ENCODE measurements at regions not wholly inside any gene's neighbourhood (a gene's known extent, or its start where the extent isn't known, plus 50 kb on each side); places are given as distances from the start of the nearest gene placed in this dataset.

GRCh38 chr16:75805946-75806345 is 79.7 kb upstream of the CPHXL start:
- no peaks in the 10 kb centered on the region for H3K4me1 Mint-ChIP-seq
- TF ChIP-seq CTCF (IDR thresholded peaks at IDR 0.05; ENCODE audit: unreplicated experiment) = no peak
- peaks cover 20% of the 10 kb centered on the region for H3K27me3 Mint-ChIP-seq (ENCODE audit: low read depth)
- no peak for DNase-seq (ENCODE audit: low spot score in 2 of 2, unreplicated experiment in 2 of 2)
- H3K27ac Mint-ChIP-seq = no peak overlapping the region
- H3K9me3 Mint-ChIP-seq = no peaks in the 10 kb centered on the region
- no peak overlapping the region for H3K4me3 Mint-ChIP-seq
- no peaks in the 10 kb centered on the region for H3K36me3 Mint-ChIP-seq

GRCh38 chr16:75806487-75806886 is 80.2 kb upstream of the CPHXL start:
- no peaks in the 10 kb centered on the region for H3K9me3 Mint-ChIP-seq
- no peaks in the 10 kb centered on the region for H3K36me3 Mint-ChIP-seq
- H3K4me3 Mint-ChIP-seq = no peak overlapping the region
- TF ChIP-seq CTCF (IDR thresholded peaks at IDR 0.05; ENCODE audit: unreplicated experiment) = no peak
- DNase-seq (ENCODE audit: low spot score in 2 of 2, unreplicated experiment in 2 of 2) = no peak
- H3K27me3 Mint-ChIP-seq (ENCODE audit: low read depth) = peaks cover 20% of the 10 kb centered on the region
- H3K4me1 Mint-ChIP-seq = no peaks in the 10 kb centered on the region
- no peak overlapping the region for H3K27ac Mint-ChIP-seq

- no peak overlapping the region for H3K27ac Mint-ChIP-seq
- H3K9me3 Mint-ChIP-seq = no peaks in the 10 kb centered on the region
- no peaks in the 10 kb centered on the region for H3K4me1 Mint-ChIP-seq
- no peak overlapping the region for H3K4me3 Mint-ChIP-seq
- no peaks in the 10 kb centered on the region for H3K36me3 Mint-ChIP-seq
- TF ChIP-seq CTCF (IDR thresholded peaks at IDR 0.05; ENCODE audit: unreplicated experiment) = no peak
- no peak for DNase-seq (ENCODE audit: low spot score in 2 of 2, unreplicated experiment in 2 of 2)
- peaks cover 12% of the 10 kb centered on the region for H3K27me3 Mint-ChIP-seq (ENCODE audit: low read depth)
Observed at GRCh38 chr16:75810342-75810741, 84.1 kb upstream of the CPHXL start.

GRCh38 chr16:75811020-75811634 is 84.8 kb upstream of the CPHXL start:
- no peak for TF ChIP-seq CTCF (IDR thresholded peaks at IDR 0.05; ENCODE audit: unreplicated experiment)
- Mint-ChIP-seq H3K9me3 (no peaks in the 10 kb centered on the region), H3K27me3 (ENCODE audit: low read depth) (peaks cover 6% of the 10 kb centered on the region), H3K27ac (no peak overlapping the region), H3K4me3 (no peak overlapping the region), H3K36me3 (no peaks in the 10 kb centered on the region), H3K4me1 (no peaks in the 10 kb centered on the region)
- no peak for DNase-seq (ENCODE audit: low spot score in 2 of 2, unreplicated experiment in 2 of 2)

- Mint-ChIP-seq H3K4me1 (no peaks in the 10 kb centered on the region), H3K9me3 (no peaks in the 10 kb centered on the region), H3K4me3 (no peak overlapping the region), H3K36me3 (no peaks in the 10 kb centered on the region), H3K27me3 (ENCODE audit: low read depth) (peaks cover 4% of the 10 kb centered on the region), H3K27ac (no peak overlapping the region)
- TF ChIP-seq CTCF (IDR thresholded peaks at IDR 0.05; ENCODE audit: unreplicated experiment) = no peak
- DNase-seq (ENCODE audit: low spot score in 2 of 2, unreplicated experiment in 2 of 2) = no peak
Observed at GRCh38 chr16:75818491-75818890, 92.2 kb upstream of the CPHXL start.

- Mint-ChIP-seq H3K4me3 (no peak overlapping the region), H3K36me3 (no peaks in the 10 kb centered on the region), H3K27me3 (ENCODE audit: low read depth) (peaks cover 4% of the 10 kb centered on the region), H3K4me1 (no peaks in the 10 kb centered on the region), H3K9me3 (peaks cover under 1% of the 10 kb centered on the region), H3K27ac (no peak overlapping the region)
- DNase-seq (ENCODE audit: low spot score in 2 of 2, unreplicated experiment in 2 of 2) = no peak
- no peak for TF ChIP-seq CTCF (IDR thresholded peaks at IDR 0.05; ENCODE audit: unreplicated experiment)
Observed at GRCh38 chr16:75820672-75821071, 94.4 kb upstream of the CPHXL start.

All from mesothelial cell of epicardium (in vitro differentiated cells).